D341Med (cell line): ENCODE measurements at regions not wholly inside any gene's neighbourhood (a gene's known extent, or its start where the extent isn't known, plus 50 kb on each side); places are given as distances from the start of the nearest gene placed in this dataset.
"Not testable (repeated sequence)": the region's sequence is repeated elsewhere in the genome, so short reads cannot be mapped to it uniquely, and the experiment has no call there.

Experiments used
- DNase-seq: peaks from one replicate; pipeline ENCODE4 v3.0.0; 2012; ENCODE audit warnings: low spot score

GRCh38 chr6:154923199-154923869 lies 71.8 kb upstream of the TIAM2 start:
- peak; percentile 40 for DNase-seq

GRCh38 chr6:154925130-154925529 lies 70.0 kb upstream of the TIAM2 start:
- DNase-seq: no peak

GRCh38 chr6:154926366-154926765 lies 68.7 kb upstream of the TIAM2 start:
- no peak for DNase-seq

GRCh38 chr6:154928325-154928922 lies 66.7 kb upstream of the TIAM2 start:
- peak; percentile 67 for DNase-seq

GRCh38 chr6:154930451-154930851 lies 64.7 kb upstream of the TIAM2 start:
- DNase-seq: peak; percentile 79

- DNase-seq: no peak
Measured at GRCh38 chr6:154931711-154932424, 63.2 kb upstream of the TIAM2 start.

- DNase-seq: no peak
Measured at GRCh38 chr6:154932515-154933027, 62.5 kb upstream of the TIAM2 start.

- no peak for DNase-seq
Measured at GRCh38 chr6:154933181-154933827, 61.8 kb upstream of the TIAM2 start.

- no peak for DNase-seq
Measured at GRCh38 chr6:154937306-154938220, 57.6 kb upstream of the TIAM2 start.

GRCh38 chr6:154938221-154938580 lies 56.9 kb upstream of the TIAM2 start:
- no peak for DNase-seq

GRCh38 chr6:154938727-154939285 lies 56.3 kb upstream of the TIAM2 start:
- not testable (repeated sequence) for DNase-seq

- DNase-seq: no peak
Measured at GRCh38 chr6:154942770-154943169, 52.3 kb upstream of the TIAM2 start.

GRCh38 chr6:154945271-154945890 lies 49.7 kb upstream of the TIAM2 start:
- DNase-seq: no peak
